Activated CD4-positive, alpha-beta T cell treated with anti-CD3 and anti-CD28 coated beads for 36 hours (primary cell): ENCODE measurements at regions not wholly inside any gene's neighbourhood (a gene's known extent, or its start where the extent isn't known, plus 50 kb on each side); places are given as distances from the start of the nearest gene placed in this dataset.

Source experiments
- ATAC-seq: fragments of 200-7000 bp; cut with Tn5 transposase; one replicate; pipeline ENCODE4 v1.10.0; 2021; ENCODE audit warnings: mild to moderate bottlenecking, moderate library complexity
- CTCF ChIA-PET: fragments of 350-600 bp; sonication (Branson Sonifier 250); formaldehyde crosslinking; loops from one replicate; lab custom pipeline; 2021; ENCODE audit warnings: antibody characterized with exemption; lab: Charles Lee
- POLR2A ChIA-PET: fragments of 350-600 bp; sonication (Branson Sonifier 250); formaldehyde crosslinking; loops from one replicate; lab custom pipeline; 2021; ENCODE audit warnings: antibody characterized with exemption, inconsistent platforms; lab: Charles Lee
- DNase-seq: peaks from one replicate; pipeline ENCODE4 v3.0.0-alpha.2; 2020
- H3K27ac Mint-ChIP-seq: one replicate; pipeline ENCODE4 v1.8.0; 2021; ENCODE audit warnings: mixed read lengths
- H3K27me3 Mint-ChIP-seq: one replicate; pipeline ENCODE4 v1.8.0; 2021; ENCODE audit warnings: mixed read lengths
- H3K36me3 Mint-ChIP-seq: one replicate; pipeline ENCODE4 v1.8.0; 2021; ENCODE audit warnings: low read depth, mixed read lengths
- H3K4me1 Mint-ChIP-seq: one replicate; pipeline ENCODE4 v1.8.0; 2021; ENCODE audit warnings: mixed read lengths
- H3K4me3 Mint-ChIP-seq: one replicate; pipeline ENCODE4 v1.8.0; 2021; ENCODE audit warnings: mild to moderate bottlenecking, moderate library complexity, mixed read lengths
- H3K9me3 Mint-ChIP-seq: one replicate; pipeline ENCODE4 v1.8.0; 2021; ENCODE audit warnings: low read depth, mixed read lengths
- intact Hi-C, 2 experiments: fragments of 100-400 bp; cut with DNase I in 1 of 2; cut with micrococcal nuclease in 1 of 2; formaldehyde crosslinking; loops; one replicate each; pipeline versions ENCODE4 v1.14.2 to v1.15.1; 2022 to 2024; cut with DNase I, micrococcal nuclease

GRCh38 chr20:11976966-11977365, 59.3 kb downstream of the BTBD3 start:
- no peak overlapping the region for H3K4me3 Mint-ChIP-seq
- DNase-seq (no peak), ATAC-seq (no peak)
- H3K4me1 Mint-ChIP-seq: no peaks in the 10 kb centered on the region
- no peaks in the 10 kb centered on the region for H3K9me3 Mint-ChIP-seq
- H3K27me3 Mint-ChIP-seq: peaks cover 5% of the 10 kb centered on the region
- H3K27ac Mint-ChIP-seq: no peak overlapping the region
- intact Hi-C loops: no loop called here
- H3K36me3 Mint-ChIP-seq: no peaks in the 10 kb centered on the region
- CTCF ChIA-PET: no interaction called here
- POLR2A ChIA-PET: no interaction called here

- ATAC-seq (no peak), DNase-seq (no peak)
- ChIA-PET CTCF (no interaction called here), POLR2A (no interaction called here)
- Mint-ChIP-seq H3K36me3 (no peaks in the 10 kb centered on the region), H3K27ac (no peak overlapping the region), H3K4me3 (no peak overlapping the region), H3K27me3 (peaks cover 3% of the 10 kb centered on the region), H3K4me1 (no peaks in the 10 kb centered on the region), H3K9me3 (no peaks in the 10 kb centered on the region)
- intact Hi-C loops: no loop called here
Observed at GRCh38 chr20:11978496-11978895, 60.8 kb downstream of the BTBD3 start.

GRCh38 chr20:11979306-11979990, 61.8 kb downstream of the BTBD3 start:
- ChIA-PET POLR2A (no interaction called here), CTCF (no interaction called here)
- Mint-ChIP-seq H3K36me3 (no peaks in the 10 kb centered on the region), H3K9me3 (no peaks in the 10 kb centered on the region), H3K4me1 (no peaks in the 10 kb centered on the region), H3K27me3 (no peaks in the 10 kb centered on the region), H3K4me3 (no peak overlapping the region), H3K27ac (no peak overlapping the region)
- intact Hi-C loops: no loop called here
- no peak for DNase-seq
- no peak for ATAC-seq

- no peaks in the 10 kb centered on the region for H3K27me3 Mint-ChIP-seq
- ChIA-PET CTCF (no interaction called here), POLR2A (no interaction called here)
- no peak overlapping the region for H3K4me3 Mint-ChIP-seq
- H3K36me3 Mint-ChIP-seq: no peaks in the 10 kb centered on the region
- H3K9me3 Mint-ChIP-seq: no peaks in the 10 kb centered on the region
- ATAC-seq (no peak), DNase-seq (no peak)
- no peaks in the 10 kb centered on the region for H3K4me1 Mint-ChIP-seq
- no peak overlapping the region for H3K27ac Mint-ChIP-seq
- intact Hi-C loops: no loop called here
Observed at GRCh38 chr20:11980263-11980662, 62.6 kb downstream of the BTBD3 start.

- Mint-ChIP-seq H3K4me3 (no peak overlapping the region), H3K36me3 (no peaks in the 10 kb centered on the region), H3K4me1 (no peaks in the 10 kb centered on the region), H3K27ac (no peak overlapping the region), H3K9me3 (no peaks in the 10 kb centered on the region), H3K27me3 (no peaks in the 10 kb centered on the region)
- POLR2A ChIA-PET: no interaction called here
- CTCF ChIA-PET: no interaction called here
- no peak for ATAC-seq
- no peak for DNase-seq
- intact Hi-C loops: no loop called here
Observed at GRCh38 chr20:11981366-11981947, 63.8 kb downstream of the BTBD3 start.

GRCh38 chr20:11982289-11982954, 64.7 kb downstream of the BTBD3 start:
- H3K9me3 Mint-ChIP-seq: no peaks in the 10 kb centered on the region
- H3K27ac Mint-ChIP-seq: no peak overlapping the region
- no peaks in the 10 kb centered on the region for H3K36me3 Mint-ChIP-seq
- DNase-seq (no peak), ATAC-seq (no peak)
- H3K27me3 Mint-ChIP-seq: no peaks in the 10 kb centered on the region
- ChIA-PET POLR2A (no interaction called here), CTCF (interaction anchor here (0.7 kb wide), 1 partner anchor 1295 kb away, joined by 3 read pairs; no protein-coding TSS in a partner anchor)
- no peaks in the 10 kb centered on the region for H3K4me1 Mint-ChIP-seq
- intact Hi-C loops: no loop called here
- H3K4me3 Mint-ChIP-seq: no peak overlapping the region

GRCh38 chr20:11982955-11983470, 65.3 kb downstream of the BTBD3 start:
- no peaks in the 10 kb centered on the region for H3K4me1 Mint-ChIP-seq
- H3K4me3 Mint-ChIP-seq: no peak overlapping the region
- H3K27me3 Mint-ChIP-seq: no peaks in the 10 kb centered on the region
- H3K9me3 Mint-ChIP-seq: no peaks in the 10 kb centered on the region
- CTCF ChIA-PET: interaction anchor here (0.7 kb wide), 1 partner anchor 1295 kb away, joined by 3 read pairs; no protein-coding TSS in a partner anchor
- intact Hi-C loops: no loop called here
- no peak for ATAC-seq
- DNase-seq: no peak
- H3K36me3 Mint-ChIP-seq: no peaks in the 10 kb centered on the region
- POLR2A ChIA-PET: no interaction called here
- no peak overlapping the region for H3K27ac Mint-ChIP-seq

- DNase-seq (no peak), ATAC-seq (no peak)
- Mint-ChIP-seq H3K9me3 (no peaks in the 10 kb centered on the region), H3K27ac (no peak overlapping the region), H3K36me3 (no peaks in the 10 kb centered on the region), H3K27me3 (peaks cover 2% of the 10 kb centered on the region), H3K4me1 (no peaks in the 10 kb centered on the region), H3K4me3 (no peak overlapping the region)
- POLR2A ChIA-PET: no interaction called here
- CTCF ChIA-PET: no interaction called here
- intact Hi-C loops: no loop called here
Observed at GRCh38 chr20:11986954-11987353, 69.3 kb downstream of the BTBD3 start.

GRCh38 chr20:11987526-11987925, 69.8 kb downstream of the BTBD3 start:
- Mint-ChIP-seq H3K36me3 (no peaks in the 10 kb centered on the region), H3K4me3 (no peak overlapping the region), H3K27ac (no peak overlapping the region), H3K4me1 (no peaks in the 10 kb centered on the region), H3K9me3 (no peaks in the 10 kb centered on the region), H3K27me3 (peaks cover 2% of the 10 kb centered on the region)
- DNase-seq: no peak
- no peak for ATAC-seq
- ChIA-PET CTCF (no interaction called here), POLR2A (no interaction called here)
- intact Hi-C loops: no loop called here

- no peak for ATAC-seq
- Mint-ChIP-seq H3K4me3 (no peak overlapping the region), H3K9me3 (no peaks in the 10 kb centered on the region), H3K27me3 (peaks cover 2% of the 10 kb centered on the region), H3K27ac (no peak overlapping the region), H3K4me1 (no peaks in the 10 kb centered on the region), H3K36me3 (no peaks in the 10 kb centered on the region)
- no peak for DNase-seq
- intact Hi-C loops: no loop called here
- POLR2A ChIA-PET: no interaction called here
- CTCF ChIA-PET: no interaction called here
Observed at GRCh38 chr20:11989018-11989771, 71.5 kb downstream of the BTBD3 start.

- H3K36me3 Mint-ChIP-seq: no peaks in the 10 kb centered on the region
- H3K27ac Mint-ChIP-seq: no peak overlapping the region
- intact Hi-C loops: no loop called here
- H3K27me3 Mint-ChIP-seq: peaks cover 2% of the 10 kb centered on the region
- H3K4me3 Mint-ChIP-seq: no peak overlapping the region
- DNase-seq (no peak), ATAC-seq (no peak)
- POLR2A ChIA-PET: no interaction called here
- CTCF ChIA-PET: interaction anchor here (0.6 to 0.9 kb wide), 4 partner anchors 32 to 1247 kb away, joined by 3 read pairs; no protein-coding TSS in a partner anchor
- H3K4me1 Mint-ChIP-seq: no peaks in the 10 kb centered on the region
- no peaks in the 10 kb centered on the region for H3K9me3 Mint-ChIP-seq
Observed at GRCh38 chr20:11992426-11992825, 74.7 kb downstream of the BTBD3 start.
